LNCaP clone FGC (cell line): ENCODE measurements at regions not wholly inside any gene's neighbourhood (a gene's known extent, or its start where the extent isn't known, plus 50 kb on each side); places are given as distances from the start of the nearest gene placed in this dataset.
"Not testable (repeated sequence)": the region's sequence is repeated elsewhere in the genome, so short reads cannot be mapped to it uniquely, and the experiment has no call there.

Source experiments
- DNase-seq: peaks from one replicate; pipeline ENCODE4 v3.0.0-alpha.2; 2011; ENCODE audit warnings: low read depth
- H3K4me3 ChIP-seq: 2 replicates; pipeline ENCODE4 v1.5.1; 2011; ENCODE audit warnings: mild to moderate bottlenecking, low read depth, low read length, control low read depth
- TF ChIP-seq, protein P1 (sequence below): IDR thresholded peaks from 2 replicates; pipeline ENCODE4 v1.5.1; 2012; ENCODE audit warnings: mild to moderate bottlenecking; ENCODE audit not compliant: control insufficient read depth, insufficient read depth; ENCODE audit errors: extremely low read depth

DNA sequence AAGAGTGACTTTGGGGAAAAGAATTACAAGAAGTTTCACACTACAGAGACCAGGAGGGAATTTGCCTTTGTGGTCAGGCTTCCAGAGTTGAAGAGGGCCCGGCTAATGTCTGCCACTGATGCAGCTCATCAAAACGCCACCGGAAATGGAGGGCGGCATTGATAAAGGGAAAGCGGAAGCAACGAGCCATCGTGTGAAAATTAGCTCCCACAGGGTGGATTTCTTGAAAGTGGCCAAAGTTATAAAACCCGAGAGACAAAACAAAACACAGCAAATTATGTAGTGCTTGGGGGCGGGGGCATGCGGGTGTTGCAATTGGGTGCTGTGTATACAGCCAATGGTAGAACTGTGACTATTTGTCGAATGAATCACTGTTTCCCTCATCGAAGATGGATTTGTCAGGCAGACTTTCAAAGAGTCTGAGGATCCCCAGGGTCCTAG lies 113.0 kb downstream of the ADAMTS15 start:
- DNase-seq: no peak
- no peak overlapping the region for H3K4me3 ChIP-seq
- TF ChIP-seq, protein P1, sequence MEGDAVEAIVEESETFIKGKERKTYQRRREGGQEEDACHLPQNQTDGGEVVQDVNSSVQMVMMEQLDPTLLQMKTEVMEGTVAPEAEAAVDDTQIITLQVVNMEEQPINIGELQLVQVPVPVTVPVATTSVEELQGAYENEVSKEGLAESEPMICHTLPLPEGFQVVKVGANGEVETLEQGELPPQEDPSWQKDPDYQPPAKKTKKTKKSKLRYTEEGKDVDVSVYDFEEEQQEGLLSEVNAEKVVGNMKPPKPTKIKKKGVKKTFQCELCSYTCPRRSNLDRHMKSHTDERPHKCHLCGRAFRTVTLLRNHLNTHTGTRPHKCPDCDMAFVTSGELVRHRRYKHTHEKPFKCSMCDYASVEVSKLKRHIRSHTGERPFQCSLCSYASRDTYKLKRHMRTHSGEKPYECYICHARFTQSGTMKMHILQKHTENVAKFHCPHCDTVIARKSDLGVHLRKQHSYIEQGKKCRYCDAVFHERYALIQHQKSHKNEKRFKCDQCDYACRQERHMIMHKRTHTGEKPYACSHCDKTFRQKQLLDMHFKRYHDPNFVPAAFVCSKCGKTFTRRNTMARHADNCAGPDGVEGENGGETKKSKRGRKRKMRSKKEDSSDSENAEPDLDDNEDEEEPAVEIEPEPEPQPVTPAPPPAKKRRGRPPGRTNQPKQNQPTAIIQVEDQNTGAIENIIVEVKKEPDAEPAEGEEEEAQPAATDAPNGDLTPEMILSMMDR: no peak

GRCh38 chr11:130562549-130562948 lies 114.1 kb downstream of the ADAMTS15 start:
- TF ChIP-seq, protein P1: no peak
- DNase-seq: no peak

GRCh38 chr11:130566360-130566759 lies 117.9 kb downstream of the ADAMTS15 start:
- not testable (repeated sequence) for DNase-seq, H3K4me3 ChIP-seq

More at GRCh38 chr11:130562549-130562948, 114.1 kb downstream of the ADAMTS15 start:
- no peak overlapping the region for H3K4me3 ChIP-seq

GRCh38 chr11:130571519-130571918 lies 123.1 kb downstream of the ADAMTS15 start:
- no peak overlapping the region for H3K4me3 ChIP-seq
- DNase-seq: no peak
- TF ChIP-seq, protein P1: no peak

DNA sequence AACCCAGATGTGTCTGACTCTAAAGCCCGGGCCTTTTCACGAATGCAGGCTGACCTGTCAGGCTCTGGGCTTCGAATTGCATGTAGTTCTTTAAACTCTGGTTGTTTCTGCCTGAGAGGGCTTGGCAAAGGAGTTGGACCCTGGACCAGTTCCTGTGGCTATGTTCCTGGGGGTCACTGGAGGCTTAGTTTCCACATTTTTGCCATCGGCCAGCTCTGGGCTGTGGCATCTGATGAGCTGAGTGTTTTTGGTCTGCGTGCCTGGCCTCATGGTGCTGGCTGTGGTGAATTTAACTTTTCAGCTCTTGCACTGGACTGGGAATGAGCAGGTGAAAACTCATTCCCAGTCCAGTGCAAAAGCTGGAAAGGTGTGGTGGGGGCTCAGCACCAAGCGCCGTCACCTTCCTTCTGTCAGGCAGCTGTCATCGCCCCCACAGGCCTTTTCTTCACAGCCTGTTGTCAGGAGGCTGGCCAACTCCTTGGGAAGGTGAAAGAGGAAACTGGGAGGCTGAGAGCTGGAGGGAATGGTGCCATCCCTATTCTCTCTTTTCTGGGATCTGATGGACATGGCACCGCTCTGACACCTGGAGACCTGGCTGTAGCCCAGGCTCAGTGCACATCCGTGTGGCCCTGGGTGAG lies 123.6 kb downstream of the ADAMTS15 start:
- TF ChIP-seq, protein P1: no peak
- no peak for DNase-seq
- H3K4me3 ChIP-seq: no peak overlapping the region

DNA sequence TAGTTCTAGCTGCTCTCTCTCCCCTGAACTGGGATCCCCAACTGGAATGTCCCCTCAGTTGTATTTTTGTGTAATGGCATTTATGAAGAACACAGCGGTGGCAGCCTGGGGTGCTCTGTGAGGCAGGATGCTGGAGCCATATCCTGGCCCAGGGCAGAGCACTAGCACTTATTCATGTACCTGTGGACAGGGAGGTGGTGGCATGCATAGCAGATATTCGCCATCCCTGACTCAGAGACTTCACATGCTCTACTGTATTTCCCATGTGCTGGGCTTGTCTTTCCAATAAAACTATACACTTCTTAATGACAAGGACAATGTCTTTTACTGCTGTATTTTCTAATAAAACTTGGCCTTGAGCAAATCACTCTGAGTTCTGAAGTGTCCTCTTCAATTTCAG lies 125.3 kb downstream of the ADAMTS15 start:
- TF ChIP-seq, protein P1: no peak
- no peak overlapping the region for H3K4me3 ChIP-seq
- DNase-seq: no peak

GRCh38 chr11:130574740-130575139 lies 126.3 kb downstream of the ADAMTS15 start:
- TF ChIP-seq, protein P1: no peak
- no peak for DNase-seq
- H3K4me3 ChIP-seq: no peak overlapping the region
